ENCODE measurements at regions not wholly inside any gene's neighbourhood (a gene's known extent, or its start where the extent isn't known, plus 50 kb on each side); places are given as distances from the start of the nearest gene placed in this dataset.

DNA sequence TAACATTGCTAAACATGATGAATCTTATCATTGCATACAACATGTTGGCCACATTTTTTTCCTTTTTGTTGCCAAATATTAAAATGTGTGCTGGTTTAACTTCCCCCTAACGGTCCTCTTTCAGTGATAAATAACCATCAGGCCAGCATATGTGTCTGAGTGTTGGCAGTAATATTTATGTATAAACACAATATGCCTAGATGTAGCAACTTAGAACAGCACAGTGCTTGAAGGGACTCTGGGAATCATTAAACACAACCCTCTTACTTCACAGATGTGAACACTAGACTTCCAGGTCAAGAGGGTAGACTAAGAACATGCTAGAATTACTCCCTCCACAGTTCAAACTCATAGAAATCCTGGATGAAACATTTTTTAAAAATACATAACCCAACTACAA, 581.8 kb downstream of the PLPP3 start:
- TF ChIP-seq FOS (IDR thresholded peaks at IDR 0.05; ENCODE audit: borderline replicate concordance, extremely low read depth, insufficient read length): no peak
- no peak for TF ChIP-seq RFX5 (IDR thresholded peaks at IDR 0.05; ENCODE audit: low read depth, low read length)
- TF ChIP-seq KDM1A (IDR thresholded peaks at IDR 0.05; ENCODE audit: borderline replicate concordance): no peak
- no peak for TF ChIP-seq POLR2A (IDR thresholded peaks at IDR 0.05; ENCODE audit: low read depth, low read length)
- no peak for TF ChIP-seq EP300 (IDR thresholded peaks at IDR 0.05; ENCODE audit: borderline replicate concordance in 1 of 2, control insufficient read depth in 1 of 2, low read depth in 2 of 2, low read length in 2 of 2)
- TF ChIP-seq IRF3 (IDR thresholded peaks at IDR 0.05): no peak
- no peak for TF ChIP-seq CTCF (IDR thresholded peaks at IDR 0.05 in 2 of 3, conservative IDR thresholded peaks at IDR 0.05 in 1 of 3; ENCODE audit: control insufficient read depth in 2 of 3, extremely low read depth in 1 of 3, insufficient read depth in 1 of 3, low read depth in 3 of 3, low read length in 3 of 3)
- no peak for TF ChIP-seq HDGF (IDR thresholded peaks at IDR 0.05)
- TF ChIP-seq CHD2 (IDR thresholded peaks at IDR 0.05; ENCODE audit: borderline replicate concordance, low read depth, low read length): no peak
- TF ChIP-seq GABPA (IDR thresholded peaks at IDR 0.05; ENCODE audit: low read depth): no peak
- TF ChIP-seq USF1 (IDR thresholded peaks at IDR 0.05; ENCODE audit: borderline replicate concordance, extremely low read length, insufficient read depth, low read depth, low read length): no peak
